Kidney tubule cell (primary cell): ENCODE measurements at regions not wholly inside any gene's neighbourhood (a gene's known extent, or its start where the extent isn't known, plus 50 kb on each side); places are given as distances from the start of the nearest gene placed in this dataset.

Experiments
- DNase-seq: peaks from one replicate; pipeline ENCODE4 v3.0.0-alpha.2; 2018; ENCODE audit warnings: low spot score

- peak; percentile 28 for DNase-seq
Observed at GRCh38 chr2:46239175-46239846, 57.9 kb upstream of the EPAS1 start.

- DNase-seq: no peak
Observed at GRCh38 chr2:46239847-46240181, 57.4 kb upstream of the EPAS1 start.

GRCh38 chr2:46241344-46241743 lies 55.9 kb upstream of the EPAS1 start:
- peak; percentile 78 for DNase-seq

- no peak for DNase-seq
Observed at GRCh38 chr2:46245869-46246268, 51.3 kb upstream of the EPAS1 start.

- no peak for DNase-seq
Observed at GRCh38 chr2:46246790-46247189, 50.4 kb upstream of the EPAS1 start.
